Heart left ventricle (tissue), 13 donors: ENCODE measurements at regions not wholly inside any gene's neighbourhood (a gene's known extent, or its start where the extent isn't known, plus 50 kb on each side); places are given as distances from the start of the nearest gene placed in this dataset.

Experiments
- CTCF ChIP-seq, 12 donors: fragments of 200-600 bp; sonication (generic) in 4 of 12; IDR thresholded peaks; one replicate each; pipeline versions ENCODE4 v1.5.0 to v1.8.0; 2018 to 2022; ENCODE audit warnings: antibody characterized with exemption in 12 of 12, mild to moderate bottlenecking in 5 of 12
- POLR2A ChIP-seq, 2 donors: fragments of 450-650 bp; IDR thresholded peaks; one replicate each; pipeline ENCODE4 v1.6.1; 2017; ENCODE audit warnings: antibody characterized with exemption in 2 of 2, mild to moderate bottlenecking in 2 of 2, moderate library complexity in 2 of 2
- donor health status: ischemic (EF 13 %, LVEDD 7.1; RV severe dilation, severe dysfunction).
- donor health status: DM: no; HTN: yes; CAD: no.
- donor health status: DM: no; HTN: no; CAD: no.
- donor health status: ischemic (EF 25% LVEDD 6.9; RV normal size, moderate dysfunction).
- donor health status: ischemic (EF 25% LVEDD 5.7; RV mildly dilated, moderate dysfunction).
- donor health status: ischemic (EF 35%, LVEDD 5.7; RV mildly dilated, moderate dysfunction).
- donor health status: nonischemic (EF 11% LVEDD 7.7; RV severe dilation, severe dysfunction).
- donor health status: DM: yes; HTN: yes; CAD: no.
- donor health status: PGD.
- donor health status: ischemic (EF 29% LVEDD 5.4; RV normal size, mild dysfunction).
- donor health status: nonischemic (EF 23%, LVEDD 6.1; RV moderate dilation, normal function).

GRCh38 chr6:138592749-138593123, 93.4 kb upstream of the NHSL1 start:
- TF ChIP-seq CTCF (IDR thresholded peaks at IDR 0.05) (no peak), POLR2A (IDR thresholded peaks at IDR 0.05) (no peak)
